Activated B cell treated with CpG ODN at 0.5 μM for 24 hours (primary cell): ENCODE measurements at regions not wholly inside any gene's neighbourhood (a gene's known extent, or its start where the extent isn't known, plus 50 kb on each side); places are given as distances from the start of the nearest gene placed in this dataset.

ENCODE experiments used
- ATAC-seq: fragments of 200-7000 bp; cut with Tn5 transposase; one replicate; pipeline ENCODE4 v1.10.0; 2021; ENCODE audit warnings: low read depth, mild to moderate bottlenecking, moderate library complexity
- CTCF ChIA-PET: fragments of 350-600 bp; sonication (Branson Sonifier 250); formaldehyde crosslinking; loops from one replicate; lab custom pipeline; 2021; ENCODE audit warnings: antibody characterized with exemption; lab: Charles Lee
- POLR2A ChIA-PET: fragments of 350-600 bp; sonication (Branson Sonifier 250); formaldehyde crosslinking; loops from one replicate; lab custom pipeline; 2021; ENCODE audit warnings: antibody characterized with exemption; lab: Charles Lee
- DNase-seq: peaks from one replicate; pipeline ENCODE4 v3.0.0; 2022
- H3K27ac Mint-ChIP-seq: one replicate; pipeline ENCODE4 v1.8.0; 2020; ENCODE audit warnings: mixed read lengths
- H3K27me3 Mint-ChIP-seq: one replicate; pipeline ENCODE4 v1.8.0; 2021; ENCODE audit warnings: mixed read lengths
- H3K36me3 Mint-ChIP-seq: one replicate; pipeline ENCODE4 v1.8.0; 2021; ENCODE audit warnings: low read depth, mixed read lengths
- H3K4me1 Mint-ChIP-seq: one replicate; pipeline ENCODE4 v1.8.0; 2021; ENCODE audit warnings: mixed read lengths
- H3K4me3 Mint-ChIP-seq: one replicate; pipeline ENCODE4 v1.8.0; 2020; ENCODE audit warnings: mild to moderate bottlenecking, mixed read lengths
- H3K9me3 Mint-ChIP-seq: one replicate; pipeline ENCODE4 v1.8.0; 2020; ENCODE audit warnings: mixed read lengths
- intact Hi-C: fragments of 100-400 bp; cut with micrococcal nuclease; formaldehyde crosslinking; loops from one replicate; pipeline ENCODE4 v1.15.1; 2024
- TF ChIP-seq, protein P1 (sequence below): fragments of 200-600 bp; IDR thresholded peaks from one replicate; pipeline ENCODE4 v1.8.0; 2022; ENCODE audit warnings: antibody characterized with exemption, mild to moderate bottlenecking

DNA sequence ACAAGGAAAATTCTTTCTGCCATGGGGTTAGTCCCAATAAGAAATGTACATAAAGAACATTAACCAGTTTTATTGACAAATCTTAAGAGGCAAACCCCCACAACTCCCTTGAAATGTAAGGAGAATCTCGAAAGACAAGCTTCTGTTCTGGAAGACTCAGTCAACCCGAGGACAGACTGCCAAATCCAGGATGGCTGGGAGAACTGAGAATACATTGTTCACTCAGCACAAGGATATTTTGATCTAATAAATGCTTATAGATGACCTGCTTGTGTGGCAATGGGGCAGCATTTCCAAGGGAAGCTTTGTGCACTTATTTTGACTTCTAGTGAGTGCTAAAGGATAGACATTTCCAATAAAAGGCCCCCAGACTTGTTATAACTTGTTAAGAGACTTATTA, 280.4 kb downstream of the DHX15 start:
- no peaks in the 10 kb centered on the region for H3K27me3 Mint-ChIP-seq
- DNase-seq = no peak
- TF ChIP-seq, protein P1, sequence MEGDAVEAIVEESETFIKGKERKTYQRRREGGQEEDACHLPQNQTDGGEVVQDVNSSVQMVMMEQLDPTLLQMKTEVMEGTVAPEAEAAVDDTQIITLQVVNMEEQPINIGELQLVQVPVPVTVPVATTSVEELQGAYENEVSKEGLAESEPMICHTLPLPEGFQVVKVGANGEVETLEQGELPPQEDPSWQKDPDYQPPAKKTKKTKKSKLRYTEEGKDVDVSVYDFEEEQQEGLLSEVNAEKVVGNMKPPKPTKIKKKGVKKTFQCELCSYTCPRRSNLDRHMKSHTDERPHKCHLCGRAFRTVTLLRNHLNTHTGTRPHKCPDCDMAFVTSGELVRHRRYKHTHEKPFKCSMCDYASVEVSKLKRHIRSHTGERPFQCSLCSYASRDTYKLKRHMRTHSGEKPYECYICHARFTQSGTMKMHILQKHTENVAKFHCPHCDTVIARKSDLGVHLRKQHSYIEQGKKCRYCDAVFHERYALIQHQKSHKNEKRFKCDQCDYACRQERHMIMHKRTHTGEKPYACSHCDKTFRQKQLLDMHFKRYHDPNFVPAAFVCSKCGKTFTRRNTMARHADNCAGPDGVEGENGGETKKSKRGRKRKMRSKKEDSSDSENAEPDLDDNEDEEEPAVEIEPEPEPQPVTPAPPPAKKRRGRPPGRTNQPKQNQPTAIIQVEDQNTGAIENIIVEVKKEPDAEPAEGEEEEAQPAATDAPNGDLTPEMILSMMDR = no peak
- H3K36me3 Mint-ChIP-seq = no peaks in the 10 kb centered on the region
- ATAC-seq = no peak
- ChIA-PET POLR2A (no interaction called here), CTCF (no interaction called here)
- H3K9me3 Mint-ChIP-seq = no peaks in the 10 kb centered on the region
- H3K27ac Mint-ChIP-seq = no peak overlapping the region
- H3K4me3 Mint-ChIP-seq = no peak overlapping the region
- intact Hi-C loops = no loop called here
- no peaks in the 10 kb centered on the region for H3K4me1 Mint-ChIP-seq

GRCh38 chr4:24298911-24299310, 285.4 kb downstream of the DHX15 start:
- Mint-ChIP-seq H3K4me3 (no peak overlapping the region), H3K4me1 (no peaks in the 10 kb centered on the region), H3K27me3 (no peaks in the 10 kb centered on the region), H3K9me3 (no peaks in the 10 kb centered on the region), H3K27ac (no peak overlapping the region), H3K36me3 (no peaks in the 10 kb centered on the region)
- TF ChIP-seq, protein P1 = no peak
- intact Hi-C loops = no loop called here
- DNase-seq (no peak), ATAC-seq (no peak)
- CTCF ChIA-PET = no interaction called here
- POLR2A ChIA-PET = no interaction called here

DNA sequence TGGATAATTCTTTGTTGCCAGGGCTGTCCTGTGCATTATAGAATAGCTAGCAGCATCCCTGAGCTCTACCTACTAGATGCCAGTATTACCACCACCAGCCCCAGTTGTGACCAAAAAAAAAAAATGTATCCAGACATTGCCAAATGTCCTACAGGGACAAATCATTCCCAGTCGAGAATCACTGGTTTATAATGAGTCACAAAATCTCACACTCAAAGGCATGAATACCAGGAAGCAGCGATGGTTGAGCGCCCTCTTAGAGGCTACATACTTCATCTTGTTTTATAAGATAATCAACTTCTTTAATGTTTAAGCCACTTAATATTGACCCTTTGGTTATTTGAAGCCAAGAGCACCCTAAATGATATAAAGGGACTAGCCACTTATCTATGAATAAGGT, 297.3 kb downstream of the DHX15 start:
- intact Hi-C loops = no loop called here
- no peak for ATAC-seq

DNA sequence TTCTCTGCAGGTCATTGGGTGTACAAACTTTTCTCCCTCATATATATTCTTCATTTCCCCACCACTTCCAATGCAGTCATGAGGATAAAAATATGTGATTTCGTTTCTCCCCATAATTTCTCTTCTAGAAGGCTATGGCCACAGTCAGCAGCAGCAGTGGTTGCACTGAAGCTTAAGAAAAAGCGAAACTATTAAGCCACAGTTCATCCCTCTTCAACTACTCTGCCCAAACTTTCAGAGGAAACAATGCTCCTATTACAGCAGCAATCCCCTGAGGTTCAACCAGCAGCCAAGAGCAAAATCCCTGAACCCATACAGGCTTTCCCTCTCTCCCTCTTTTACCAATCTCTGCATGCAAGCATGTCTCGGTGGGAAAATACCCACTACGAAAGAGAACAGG, 298.6 kb downstream of the DHX15 start:
- POLR2A ChIA-PET = no interaction called here

More for the DNA sequence above, 297.3 kb downstream of the DHX15 start:
- DNase-seq = no peak
- Mint-ChIP-seq H3K27ac (no peak overlapping the region), H3K4me3 (no peak overlapping the region), H3K4me1 (no peaks in the 10 kb centered on the region), H3K27me3 (no peaks in the 10 kb centered on the region), H3K9me3 (no peaks in the 10 kb centered on the region), H3K36me3 (no peaks in the 10 kb centered on the region)
- CTCF ChIA-PET = no interaction called here
- POLR2A ChIA-PET = no interaction called here
- TF ChIP-seq, protein P1 = no peak

DNA sequence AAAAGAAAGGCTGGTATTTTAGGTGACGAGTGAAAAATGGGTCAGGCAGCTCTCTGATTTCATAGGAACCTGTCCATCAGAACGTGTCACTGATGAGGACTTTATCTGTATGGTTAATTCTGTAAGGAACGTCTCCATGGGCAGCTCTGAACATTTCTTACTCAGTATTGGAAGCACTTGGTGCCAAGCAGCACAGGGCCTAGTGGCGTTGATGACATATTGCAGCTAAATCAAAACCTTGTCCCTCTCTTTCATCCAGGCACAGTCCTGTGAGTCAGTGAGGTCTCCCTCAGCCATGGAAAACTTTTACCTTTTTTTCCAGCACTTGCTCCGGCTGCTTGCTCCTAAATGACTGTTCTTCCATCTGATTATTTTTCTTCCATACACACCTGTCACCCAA, 301.9 kb downstream of the DHX15 start:
- Mint-ChIP-seq H3K36me3 (no peaks in the 10 kb centered on the region), H3K4me1 (no peaks in the 10 kb centered on the region), H3K4me3 (no peak overlapping the region), H3K27me3 (no peaks in the 10 kb centered on the region), H3K9me3 (no peaks in the 10 kb centered on the region), H3K27ac (no peak overlapping the region)
- DNase-seq (no peak), ATAC-seq (no peak)
- intact Hi-C loops = no loop called here
- TF ChIP-seq, protein P1 = no peak
- CTCF ChIA-PET = no interaction called here
- POLR2A ChIA-PET = no interaction called here

More for the DNA sequence above, 298.6 kb downstream of the DHX15 start:
- intact Hi-C loops = no loop called here
- no peaks in the 10 kb centered on the region for H3K4me1 Mint-ChIP-seq
- DNase-seq = no peak
- no peak overlapping the region for H3K4me3 Mint-ChIP-seq
- TF ChIP-seq, protein P1 = no peak
- no peak for ATAC-seq
- no peak overlapping the region for H3K27ac Mint-ChIP-seq
- no peaks in the 10 kb centered on the region for H3K36me3 Mint-ChIP-seq
- no peaks in the 10 kb centered on the region for H3K9me3 Mint-ChIP-seq
- CTCF ChIA-PET = interaction anchor here (0.7 kb wide), 1 partner anchor 1389 kb away, joined by 3 read pairs; no protein-coding TSS in a partner anchor
- H3K27me3 Mint-ChIP-seq = no peaks in the 10 kb centered on the region
